WTC11 (cell line): ENCODE measurements at regions not wholly inside any gene's neighbourhood (a gene's known extent, or its start where the extent isn't known, plus 50 kb on each side); places are given as distances from the start of the nearest gene placed in this dataset.

Source experiments
- CDX4 ChIP-seq: fragments of 250-450 bp; sonication (Bioruptor Pico); IDR thresholded peaks from 2 replicates; pipeline ENCODE4 v1.9.0; 2021; ENCODE audit warnings: moderate library complexity, mild to moderate bottlenecking, inconsistent platforms, borderline replicate concordance
- CTCF ChIP-seq: fragments of 200-600 bp; IDR thresholded peaks from 2 replicates; pipeline ENCODE4 v1.8.0; 2022; ENCODE audit warnings: antibody characterized with exemption
- GRHL2 ChIP-seq: fragments of 250-450 bp; sonication (Bioruptor Pico); IDR thresholded peaks from 2 replicates; pipeline ENCODE4 v1.8.0; 2022; ENCODE audit warnings: mild to moderate bottlenecking, moderate library complexity; ENCODE audit not compliant: insufficient replicate concordance, severe bottlenecking
- TCF7 ChIP-seq: sonication (generic); formaldehyde crosslinking; IDR thresholded peaks from 2 replicates; pipeline ENCODE4 v1.8.0; 2022; ENCODE audit warnings: mild to moderate bottlenecking, low read depth, missing genetic modification reagents, moderate library complexity
- TF ChIP-seq, protein P1 (sequence below): sonication (generic); formaldehyde crosslinking; IDR thresholded peaks from 2 replicates; pipeline ENCODE4 v1.8.0; 2023; ENCODE audit warnings: missing genetic modification reagents, mild to moderate bottlenecking, borderline replicate concordance

DNA sequence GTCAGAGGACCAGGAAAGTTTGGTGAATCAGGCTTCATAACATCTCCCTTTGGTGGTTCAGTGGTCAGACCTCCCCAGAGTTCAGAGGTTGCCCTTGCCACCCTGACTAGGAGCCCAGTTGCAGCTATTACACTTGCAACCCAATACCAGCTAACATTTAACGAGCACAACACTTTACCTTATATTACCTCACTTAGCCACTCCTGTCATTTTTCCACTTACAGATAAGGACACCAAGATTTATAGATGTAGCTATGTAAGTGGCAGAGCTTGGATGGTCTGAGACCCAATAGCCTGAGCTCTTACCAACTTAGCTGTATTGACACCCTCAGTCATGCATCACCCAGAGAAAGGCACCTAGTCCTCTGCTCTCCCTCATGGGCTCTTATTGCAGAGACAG, 234.7 kb downstream of the INSC start:
- no peak for TF ChIP-seq CTCF
- no peak for TF ChIP-seq TCF7
- no peak for TF ChIP-seq CDX4 (CRISPR knock-in tag)
- no peak for TF ChIP-seq GRHL2
- TF ChIP-seq, protein P1, sequence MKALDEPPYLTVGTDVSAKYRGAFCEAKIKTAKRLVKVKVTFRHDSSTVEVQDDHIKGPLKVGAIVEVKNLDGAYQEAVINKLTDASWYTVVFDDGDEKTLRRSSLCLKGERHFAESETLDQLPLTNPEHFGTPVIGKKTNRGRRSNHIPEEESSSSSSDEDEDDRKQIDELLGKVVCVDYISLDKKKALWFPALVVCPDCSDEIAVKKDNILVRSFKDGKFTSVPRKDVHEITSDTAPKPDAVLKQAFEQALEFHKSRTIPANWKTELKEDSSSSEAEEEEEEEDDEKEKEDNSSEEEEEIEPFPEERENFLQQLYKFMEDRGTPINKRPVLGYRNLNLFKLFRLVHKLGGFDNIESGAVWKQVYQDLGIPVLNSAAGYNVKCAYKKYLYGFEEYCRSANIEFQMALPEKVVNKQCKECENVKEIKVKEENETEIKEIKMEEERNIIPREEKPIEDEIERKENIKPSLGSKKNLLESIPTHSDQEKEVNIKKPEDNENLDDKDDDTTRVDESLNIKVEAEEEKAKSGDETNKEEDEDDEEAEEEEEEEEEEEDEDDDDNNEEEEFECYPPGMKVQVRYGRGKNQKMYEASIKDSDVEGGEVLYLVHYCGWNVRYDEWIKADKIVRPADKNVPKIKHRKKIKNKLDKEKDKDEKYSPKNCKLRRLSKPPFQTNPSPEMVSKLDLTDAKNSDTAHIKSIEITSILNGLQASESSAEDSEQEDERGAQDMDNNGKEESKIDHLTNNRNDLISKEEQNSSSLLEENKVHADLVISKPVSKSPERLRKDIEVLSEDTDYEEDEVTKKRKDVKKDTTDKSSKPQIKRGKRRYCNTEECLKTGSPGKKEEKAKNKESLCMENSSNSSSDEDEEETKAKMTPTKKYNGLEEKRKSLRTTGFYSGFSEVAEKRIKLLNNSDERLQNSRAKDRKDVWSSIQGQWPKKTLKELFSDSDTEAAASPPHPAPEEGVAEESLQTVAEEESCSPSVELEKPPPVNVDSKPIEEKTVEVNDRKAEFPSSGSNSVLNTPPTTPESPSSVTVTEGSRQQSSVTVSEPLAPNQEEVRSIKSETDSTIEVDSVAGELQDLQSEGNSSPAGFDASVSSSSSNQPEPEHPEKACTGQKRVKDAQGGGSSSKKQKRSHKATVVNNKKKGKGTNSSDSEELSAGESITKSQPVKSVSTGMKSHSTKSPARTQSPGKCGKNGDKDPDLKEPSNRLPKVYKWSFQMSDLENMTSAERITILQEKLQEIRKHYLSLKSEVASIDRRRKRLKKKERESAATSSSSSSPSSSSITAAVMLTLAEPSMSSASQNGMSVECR (CRISPR knock-in tag) = no peak
